HG03045 (cell line): ENCODE measurements at regions not wholly inside any gene's neighbourhood (a gene's known extent, or its start where the extent isn't known, plus 50 kb on each side); places are given as distances from the start of the nearest gene placed in this dataset.
"Not testable (repeated sequence)": the region's sequence is repeated elsewhere in the genome, so short reads cannot be mapped to it uniquely, and the experiment has no call there.

Source experiments
- ATAC-seq: cut with Tn5 transposase; IDR thresholded peaks from one replicate; pipeline ENCODE4 v1.9.1; 2021; ENCODE audit warnings: mild to moderate bottlenecking, moderate library complexity; ENCODE audit not compliant: unreplicated experiment

DNA sequence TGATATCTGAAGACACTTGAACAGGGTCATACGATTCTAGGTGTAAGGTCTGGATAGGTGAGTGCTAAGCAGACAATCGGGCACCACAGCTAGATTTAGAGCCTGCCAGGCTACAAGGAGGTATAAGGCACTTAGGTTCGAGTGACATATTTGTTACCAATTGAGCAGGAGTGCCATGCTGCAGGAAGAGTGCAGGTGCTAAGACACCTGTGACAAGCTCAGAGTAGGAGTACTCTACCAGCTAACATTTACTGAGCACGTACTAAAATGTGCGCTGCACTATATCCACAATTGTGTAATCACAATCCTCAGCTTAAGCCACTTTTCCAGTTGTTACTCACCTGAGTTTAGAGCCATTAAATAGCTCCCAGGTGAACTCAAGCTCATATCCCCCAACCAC, 227.8 kb upstream of the MOCS1 start:
- ATAC-seq: no peak

DNA sequence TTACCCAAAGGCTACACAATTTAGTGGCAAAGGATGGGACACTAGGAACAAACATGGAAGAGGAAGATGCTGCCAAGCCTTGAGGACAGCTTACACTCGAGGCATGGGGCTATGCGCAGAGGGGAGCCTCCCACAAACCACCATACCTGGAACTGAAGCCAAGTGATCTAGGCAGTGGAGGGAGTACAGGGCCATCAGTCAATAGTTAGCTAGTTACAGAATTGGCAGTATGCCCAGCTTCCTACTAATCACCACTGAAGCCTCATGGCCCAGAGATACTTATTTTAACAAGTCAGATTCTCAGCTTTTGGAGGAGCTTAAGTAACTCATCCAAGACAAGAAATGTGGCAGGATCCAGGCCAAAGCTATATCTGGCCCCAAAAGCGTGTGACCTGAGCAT, 226.6 kb upstream of the MOCS1 start:
- no peak for ATAC-seq

- no peak for ATAC-seq
These were observed 225.6 kb upstream of the MOCS1 start for GRCh38 chr6:40159865-40160264.

DNA sequence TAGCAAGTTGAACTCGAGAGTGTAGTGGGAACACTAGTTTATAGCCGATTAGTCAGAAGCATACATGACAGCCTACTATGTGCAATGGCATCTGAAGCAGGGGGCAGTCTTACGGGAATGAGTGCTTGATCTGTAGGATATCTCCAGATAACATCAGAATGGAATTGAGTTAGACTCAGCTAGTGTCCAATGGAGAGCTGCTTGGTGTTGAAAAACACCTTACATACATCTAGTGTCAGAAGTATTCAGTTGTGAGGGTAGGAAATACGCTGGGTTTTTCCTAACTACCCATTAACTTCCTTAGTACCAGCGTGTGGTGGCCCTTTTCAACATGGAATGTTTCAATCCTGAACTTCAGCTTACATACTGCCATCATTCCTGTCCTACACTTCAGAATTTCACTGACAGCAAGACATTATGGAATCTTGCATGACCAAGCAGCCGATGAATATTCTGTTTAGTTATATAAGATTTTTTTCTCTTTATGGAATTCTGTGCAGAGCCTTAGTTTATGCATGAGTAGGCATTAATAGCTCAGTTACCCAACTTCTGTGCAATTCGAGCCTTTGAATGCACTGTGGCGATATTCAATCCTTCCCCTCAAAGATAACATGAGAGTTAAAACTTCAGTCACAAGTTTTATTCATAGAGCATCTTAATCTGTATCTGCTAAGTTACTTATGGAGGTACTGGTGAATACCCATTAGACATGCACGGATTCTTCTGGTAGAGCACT, 218.6 kb upstream of the MOCS1 start:
- ATAC-seq: no peak

GRCh38 chr6:40152196-40152595, 217.9 kb upstream of the MOCS1 start:
- no peak for ATAC-seq

- peak; percentile 97 for ATAC-seq
These were observed 214.8 kb upstream of the MOCS1 start for GRCh38 chr6:40148882-40149573.

- no peak for ATAC-seq
These were observed 212.6 kb upstream of the MOCS1 start for GRCh38 chr6:40146902-40147301.

- no peak for ATAC-seq
These were observed 205.2 kb upstream of the MOCS1 start for GRCh38 chr6:40139447-40139846.

DNA sequence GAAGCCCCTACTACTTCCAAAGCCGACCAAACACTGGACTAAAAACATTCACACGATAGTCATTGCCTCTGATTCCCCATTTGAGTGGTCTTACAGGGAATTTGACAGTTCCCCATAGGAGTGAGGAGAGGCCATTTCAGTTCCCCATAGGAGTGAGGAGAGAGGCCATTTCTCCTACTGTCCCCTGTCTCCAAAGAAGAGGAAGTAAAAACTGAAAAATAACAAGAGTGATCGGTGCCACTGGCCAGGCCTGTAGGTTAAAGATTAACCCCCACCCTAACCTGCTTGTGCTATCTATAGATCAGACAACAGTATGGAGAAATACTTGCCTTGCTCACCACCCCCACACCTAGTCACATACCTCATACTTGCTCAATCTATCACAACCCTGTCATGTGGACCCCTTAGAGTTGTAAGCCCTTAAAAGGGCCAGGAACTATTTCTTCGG, 204.0 kb upstream of the MOCS1 start:
- no peak for ATAC-seq

GRCh38 chr6:40135491-40136072, 201.3 kb upstream of the MOCS1 start:
- no peak for ATAC-seq

GRCh38 chr6:40133981-40134380, 199.7 kb upstream of the MOCS1 start:
- ATAC-seq: not testable (repeated sequence)

- ATAC-seq: no peak
These were observed 197.4 kb upstream of the MOCS1 start for GRCh38 chr6:40131675-40132074.

- no peak for ATAC-seq
These were observed 193.9 kb upstream of the MOCS1 start for GRCh38 chr6:40128127-40128526.

GRCh38 chr6:40125680-40126394, 191.6 kb upstream of the MOCS1 start:
- no peak for ATAC-seq

- ATAC-seq: no peak
These were observed 190.7 kb upstream of the MOCS1 start for GRCh38 chr6:40124924-40125323.

DNA sequence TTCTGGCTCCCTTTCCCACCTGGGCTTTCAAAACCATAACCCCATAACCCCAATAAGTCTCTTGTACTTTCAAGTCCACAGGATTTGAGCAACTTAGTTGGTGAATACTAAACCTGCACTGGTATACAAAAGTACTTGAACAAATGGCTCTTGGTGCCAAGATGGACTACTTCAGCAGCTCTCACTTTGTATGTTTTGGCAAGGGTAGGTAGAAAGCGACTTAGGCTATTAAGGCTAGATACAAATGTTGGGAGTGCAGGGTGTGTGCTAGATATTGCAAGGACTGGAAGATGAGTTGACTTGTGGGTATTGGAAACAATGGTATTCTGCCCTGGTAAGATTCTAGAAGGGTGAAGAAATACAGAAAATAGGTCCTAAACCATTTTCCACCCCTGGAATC, 182.6 kb upstream of the MOCS1 start:
- no peak for ATAC-seq

DNA sequence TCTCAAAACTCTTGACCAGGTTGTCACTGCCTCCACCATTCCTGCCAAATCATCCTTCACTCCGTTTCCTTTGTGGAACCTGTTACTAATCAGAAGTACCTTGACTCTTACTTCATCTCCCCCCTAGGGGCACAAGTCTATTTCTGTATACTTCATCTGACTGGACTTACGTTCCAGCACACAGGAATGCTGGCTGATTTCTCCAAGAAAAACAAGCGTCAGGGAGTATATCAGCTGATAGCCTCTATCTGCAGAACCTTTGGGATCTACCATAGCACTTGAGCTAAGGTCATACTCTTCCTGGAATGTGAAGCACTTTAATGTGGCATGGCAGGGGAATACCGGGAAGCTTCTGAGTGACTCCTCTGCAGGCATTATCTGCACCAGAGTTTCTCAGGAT, 178.1 kb upstream of the MOCS1 start:
- no peak for ATAC-seq

DNA sequence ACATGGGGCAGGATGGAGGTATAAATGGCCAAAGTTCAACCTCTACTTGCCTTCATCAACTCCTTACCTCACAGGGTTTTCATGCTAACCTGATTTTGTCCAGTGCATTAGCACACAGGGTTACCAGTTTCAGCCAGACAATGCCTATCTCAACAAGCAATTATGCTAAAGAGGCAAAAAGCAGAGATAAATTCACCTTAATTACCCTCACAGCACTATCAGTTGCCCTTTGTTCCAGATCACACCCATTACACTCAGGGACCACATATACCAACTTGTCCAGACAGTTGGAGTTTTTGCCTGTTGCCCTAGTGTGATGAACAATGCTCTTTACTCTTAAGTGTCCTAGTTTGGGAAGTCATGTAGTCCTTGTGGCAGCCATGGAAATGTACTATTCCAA, 174.5 kb upstream of the MOCS1 start:
- ATAC-seq: no peak

GRCh38 chr6:40106840-40107239, 172.6 kb upstream of the MOCS1 start:
- no peak for ATAC-seq

DNA sequence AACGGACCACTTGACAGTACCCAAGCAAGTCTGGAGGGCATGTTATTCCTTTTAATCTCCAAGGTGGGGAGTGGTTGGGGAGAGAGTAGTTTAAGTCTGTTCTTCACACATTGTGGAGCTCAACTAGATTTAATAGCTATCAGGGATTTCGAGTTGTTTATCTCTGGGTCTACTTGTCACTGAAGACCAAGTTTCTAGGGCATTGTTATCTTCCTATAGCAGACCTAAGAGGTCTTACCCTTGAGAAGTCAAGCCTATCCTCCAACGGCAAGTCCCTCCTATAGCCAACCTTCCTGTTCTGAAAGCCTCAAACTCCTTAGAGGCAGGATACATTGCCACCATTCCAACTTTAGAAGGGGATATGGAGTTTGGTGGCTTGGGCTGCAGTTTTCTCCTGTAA, 164.5 kb upstream of the MOCS1 start:
- ATAC-seq: no peak

DNA sequence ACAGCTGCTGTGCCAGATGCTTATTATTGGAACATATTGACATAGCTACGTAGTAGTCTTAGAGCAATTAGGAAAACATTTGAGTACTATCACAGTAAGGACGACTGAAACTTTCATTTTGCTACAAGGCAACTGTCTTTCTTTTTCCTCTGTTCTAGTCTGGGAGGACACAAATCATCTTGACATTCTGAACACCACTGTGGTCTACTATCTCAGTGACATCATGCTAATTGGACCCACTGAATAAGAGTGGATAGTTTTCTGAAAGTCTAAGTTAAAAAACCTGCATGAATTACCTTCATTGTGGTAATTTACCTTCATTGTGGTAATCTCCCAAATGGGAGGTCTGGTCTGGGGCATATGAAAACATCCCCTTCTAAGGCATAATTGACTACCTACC, 163.3 kb upstream of the MOCS1 start:
- no peak for ATAC-seq
